ENCODE measurements at regions not wholly inside any gene's neighbourhood (a gene's known extent, or its start where the extent isn't known, plus 50 kb on each side); places are given as distances from the start of the nearest gene placed in this dataset.

GRCh38 chr18:68147728-68148127 lies 567.2 kb downstream of the TMX3 start:
- POLR2A ChIA-PET, result no interaction called here
- H3K27ac Mint-ChIP-seq, result no peak overlapping the region
- H3K4me3 Mint-ChIP-seq, result no peak overlapping the region
- H3K36me3 Mint-ChIP-seq (ENCODE audit: low read depth), result no peaks in the 10 kb centered on the region
- no peaks in the 10 kb centered on the region for H3K4me1 Mint-ChIP-seq
- ATAC-seq (ENCODE audit: low read depth) (no peak), DNase-seq (no peak)
- H3K9me3 Mint-ChIP-seq, result no peaks in the 10 kb centered on the region
- intact Hi-C loops (cut with micrococcal nuclease), result no loop called here
- CTCF ChIA-PET, result no interaction called here
- H3K27me3 Mint-ChIP-seq, result no peaks in the 10 kb centered on the region
- TF ChIP-seq, protein P1, sequence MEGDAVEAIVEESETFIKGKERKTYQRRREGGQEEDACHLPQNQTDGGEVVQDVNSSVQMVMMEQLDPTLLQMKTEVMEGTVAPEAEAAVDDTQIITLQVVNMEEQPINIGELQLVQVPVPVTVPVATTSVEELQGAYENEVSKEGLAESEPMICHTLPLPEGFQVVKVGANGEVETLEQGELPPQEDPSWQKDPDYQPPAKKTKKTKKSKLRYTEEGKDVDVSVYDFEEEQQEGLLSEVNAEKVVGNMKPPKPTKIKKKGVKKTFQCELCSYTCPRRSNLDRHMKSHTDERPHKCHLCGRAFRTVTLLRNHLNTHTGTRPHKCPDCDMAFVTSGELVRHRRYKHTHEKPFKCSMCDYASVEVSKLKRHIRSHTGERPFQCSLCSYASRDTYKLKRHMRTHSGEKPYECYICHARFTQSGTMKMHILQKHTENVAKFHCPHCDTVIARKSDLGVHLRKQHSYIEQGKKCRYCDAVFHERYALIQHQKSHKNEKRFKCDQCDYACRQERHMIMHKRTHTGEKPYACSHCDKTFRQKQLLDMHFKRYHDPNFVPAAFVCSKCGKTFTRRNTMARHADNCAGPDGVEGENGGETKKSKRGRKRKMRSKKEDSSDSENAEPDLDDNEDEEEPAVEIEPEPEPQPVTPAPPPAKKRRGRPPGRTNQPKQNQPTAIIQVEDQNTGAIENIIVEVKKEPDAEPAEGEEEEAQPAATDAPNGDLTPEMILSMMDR (IDR thresholded peaks at IDR 0.05), result no peak

DNA sequence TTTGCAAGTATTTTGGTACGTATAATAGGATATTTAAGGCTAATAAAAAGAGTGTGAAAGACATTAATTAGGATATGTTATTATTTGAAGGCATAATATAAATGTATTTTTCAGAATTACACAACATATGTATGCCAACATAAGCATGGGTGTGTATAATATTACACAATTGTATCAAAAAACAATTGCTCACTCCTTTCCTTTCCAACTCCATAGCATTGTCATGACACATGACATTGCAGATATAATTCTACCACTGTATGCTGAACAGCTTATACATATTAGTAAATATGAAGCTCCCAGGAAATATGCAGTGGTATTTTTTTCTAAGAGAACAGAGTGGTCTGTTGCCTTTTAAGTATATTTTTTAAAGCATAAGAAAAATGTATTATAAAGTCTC lies 593.1 kb downstream of the TMX3 start:
- intact Hi-C loops (cut with micrococcal nuclease), result no loop called here
- no peak for DNase-seq
- H3K4me3 Mint-ChIP-seq, result no peak overlapping the region
- CTCF ChIA-PET, result no interaction called here
- POLR2A ChIA-PET, result no interaction called here
- no peaks in the 10 kb centered on the region for H3K4me1 Mint-ChIP-seq
- no peak overlapping the region for H3K27ac Mint-ChIP-seq
- no peaks in the 10 kb centered on the region for H3K9me3 Mint-ChIP-seq
- TF ChIP-seq, protein P1 (IDR thresholded peaks at IDR 0.05), result no peak
- H3K27me3 Mint-ChIP-seq, result no peaks in the 10 kb centered on the region
- ATAC-seq (ENCODE audit: low read depth), result no peak
- no peaks in the 10 kb centered on the region for H3K36me3 Mint-ChIP-seq (ENCODE audit: low read depth)

GRCh38 chr18:68121308-68121707 lies 593.6 kb downstream of the TMX3 start:
- CTCF ChIA-PET, result no interaction called here
- Mint-ChIP-seq H3K27me3 (no peaks in the 10 kb centered on the region), H3K27ac (no peak overlapping the region), H3K4me3 (no peak overlapping the region), H3K36me3 (ENCODE audit: low read depth) (no peaks in the 10 kb centered on the region), H3K9me3 (no peaks in the 10 kb centered on the region), H3K4me1 (no peaks in the 10 kb centered on the region)
- TF ChIP-seq, protein P1 (IDR thresholded peaks at IDR 0.05), result no peak
- intact Hi-C loops (cut with micrococcal nuclease), result no loop called here
- DNase-seq (no peak), ATAC-seq (ENCODE audit: low read depth) (no peak)
- POLR2A ChIA-PET, result no interaction called here

DNA sequence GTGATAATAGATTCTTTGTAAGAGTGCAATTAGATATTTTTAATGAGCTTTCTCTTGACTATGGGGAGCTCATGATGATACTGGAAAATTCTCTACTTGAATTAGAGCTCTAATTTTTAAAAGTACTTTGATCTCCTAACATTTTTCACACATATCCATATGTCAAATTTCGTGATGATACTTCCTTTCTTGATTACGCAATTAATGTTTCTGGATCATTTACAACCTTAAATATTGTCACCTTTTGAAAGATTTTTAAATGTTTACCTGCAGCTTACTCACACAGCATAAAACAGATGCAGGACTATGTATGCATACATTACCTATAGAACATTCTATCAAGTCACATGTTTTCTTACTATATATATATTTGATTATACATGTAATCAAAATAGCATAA lies 598.5 kb upstream of the DSEL start:
- ChIA-PET POLR2A (no interaction called here), CTCF (no interaction called here)
- Mint-ChIP-seq H3K4me3 (no peak overlapping the region), H3K9me3 (no peaks in the 10 kb centered on the region), H3K36me3 (ENCODE audit: low read depth) (no peaks in the 10 kb centered on the region), H3K27ac (no peak overlapping the region), H3K27me3 (no peaks in the 10 kb centered on the region), H3K4me1 (no peaks in the 10 kb centered on the region)
- ATAC-seq (ENCODE audit: low read depth), result no peak
- TF ChIP-seq, protein P1 (IDR thresholded peaks at IDR 0.05), result no peak
- intact Hi-C loops (cut with micrococcal nuclease), result no loop called here
- no peak for DNase-seq

GRCh38 chr18:68104036-68104435 lies 587.5 kb upstream of the DSEL start:
- CTCF ChIA-PET, result no interaction called here
- POLR2A ChIA-PET, result no interaction called here
- Mint-ChIP-seq H3K4me1 (no peaks in the 10 kb centered on the region), H3K9me3 (peaks cover 9% of the 10 kb centered on the region), H3K27me3 (no peaks in the 10 kb centered on the region), H3K4me3 (no peak overlapping the region), H3K27ac (no peak overlapping the region), H3K36me3 (ENCODE audit: low read depth) (no peaks in the 10 kb centered on the region)
- TF ChIP-seq, protein P1 (IDR thresholded peaks at IDR 0.05), result no peak
- no peak for ATAC-seq (ENCODE audit: low read depth)
- intact Hi-C loops (cut with micrococcal nuclease), result no loop called here
- no peak for DNase-seq
